ENCODE measurements at regions not wholly inside any gene's neighbourhood (a gene's known extent, or its start where the extent isn't known, plus 50 kb on each side); places are given as distances from the start of the nearest gene placed in this dataset.

DNA sequence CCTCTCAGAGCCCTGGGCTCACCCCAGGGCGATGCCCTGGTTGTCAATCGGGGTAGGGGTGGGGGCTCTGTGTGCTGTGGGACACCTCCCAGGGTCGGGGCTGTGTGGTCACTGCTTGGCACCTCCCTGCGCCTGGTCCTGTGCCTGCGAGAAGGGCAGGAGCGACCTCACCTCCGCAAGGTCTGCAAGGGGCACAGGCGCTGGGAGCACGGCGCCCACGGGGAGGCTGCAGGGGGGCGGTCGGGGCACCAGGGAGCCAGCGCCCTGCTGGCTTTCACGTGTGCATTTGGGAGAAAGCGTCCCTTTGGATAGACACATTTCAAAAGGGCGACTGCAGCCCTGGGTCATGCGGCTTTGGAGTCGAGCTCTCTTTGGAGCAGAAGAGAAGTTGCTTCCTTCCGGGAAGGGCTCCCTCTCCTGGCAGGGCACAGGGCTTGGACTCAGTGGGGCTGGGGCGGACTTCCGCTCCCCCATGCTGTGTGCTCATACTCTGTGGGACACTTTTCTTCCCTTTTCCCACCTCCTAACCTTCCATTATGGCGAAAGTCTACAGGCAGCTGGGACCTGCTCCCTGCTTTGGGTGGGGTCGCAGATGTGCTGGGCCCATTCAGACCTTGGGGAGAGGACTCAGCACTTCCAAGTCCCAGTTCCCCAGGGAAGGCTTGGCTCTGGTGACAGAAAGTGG is 52.9 kb upstream of the SLC28A3 start:
- no peak for DNase-seq

DNA sequence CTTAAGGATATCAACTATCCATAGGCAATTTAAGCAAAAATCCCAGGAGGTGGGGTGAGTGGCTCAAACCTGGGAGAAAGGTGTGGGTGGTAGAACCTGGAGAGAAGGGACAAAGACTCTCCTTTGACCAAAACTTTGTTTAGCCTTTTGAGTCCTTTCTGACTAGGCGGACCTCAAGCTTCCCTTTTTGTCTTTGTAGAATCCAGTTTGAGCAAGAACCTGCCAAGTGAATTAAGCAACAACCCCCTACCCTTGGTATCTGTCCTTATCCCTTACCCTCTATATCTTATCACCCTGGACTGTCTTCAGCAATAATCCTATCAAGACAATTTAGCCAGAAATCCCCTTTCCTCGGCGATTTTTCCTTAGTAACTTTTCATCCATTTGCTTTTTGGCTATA is 53.5 kb upstream of the SLC28A3 start:
- DNase-seq = no peak

DNA sequence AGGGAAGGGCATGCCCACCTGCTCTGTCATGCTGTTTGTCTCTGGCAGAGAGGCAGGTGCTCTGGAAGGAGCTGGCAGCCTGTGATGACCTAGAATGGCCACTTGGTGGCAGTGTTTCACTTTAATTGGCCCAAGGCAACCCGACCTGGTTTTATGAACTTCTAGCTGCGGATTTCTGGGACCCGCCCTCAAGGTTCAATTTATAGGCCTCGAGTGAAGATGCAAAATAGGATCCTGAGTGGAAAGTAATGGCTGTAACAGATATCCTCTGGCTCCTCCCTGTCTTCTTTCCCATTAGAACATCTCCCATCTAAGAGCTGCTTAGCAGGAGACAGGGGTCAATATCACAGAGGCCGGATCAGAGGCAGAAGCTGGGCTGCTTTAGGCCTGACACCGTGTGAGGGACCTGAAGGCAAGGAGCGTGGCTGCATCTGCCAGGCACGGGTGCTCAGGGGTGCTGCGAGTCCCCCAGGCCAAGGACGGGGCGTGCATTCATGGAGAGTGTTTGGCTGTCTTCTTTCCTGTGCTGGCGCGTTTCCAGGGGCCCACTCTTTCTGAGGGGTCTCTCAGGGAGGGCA is 56.7 kb upstream of the SLC28A3 start:
- DNase-seq = peak; percentile 55 to 88 (median 75)

DNA sequence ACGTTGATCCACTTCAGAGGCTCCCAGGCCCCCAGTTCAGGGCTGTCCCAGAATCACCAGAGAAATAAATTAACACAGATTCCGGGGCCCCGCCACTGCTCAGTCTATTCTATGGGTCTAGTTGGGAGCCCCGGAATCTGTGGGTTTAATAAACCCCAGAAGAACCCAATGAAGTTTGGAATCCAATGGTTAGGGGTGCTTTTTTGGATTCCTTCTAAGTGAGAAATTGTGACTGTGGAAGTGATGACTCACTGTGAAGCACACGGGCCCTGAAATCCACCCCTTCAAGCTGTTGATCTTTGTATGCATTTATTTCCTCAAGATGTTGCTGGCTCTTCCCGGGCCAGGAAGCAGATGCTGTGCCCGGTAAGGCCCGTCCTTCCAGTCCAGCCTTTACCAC is 57.3 kb upstream of the SLC28A3 start:
- peak in 2 of 3 donors; percentile 17 to 42 for DNase-seq

DNA sequence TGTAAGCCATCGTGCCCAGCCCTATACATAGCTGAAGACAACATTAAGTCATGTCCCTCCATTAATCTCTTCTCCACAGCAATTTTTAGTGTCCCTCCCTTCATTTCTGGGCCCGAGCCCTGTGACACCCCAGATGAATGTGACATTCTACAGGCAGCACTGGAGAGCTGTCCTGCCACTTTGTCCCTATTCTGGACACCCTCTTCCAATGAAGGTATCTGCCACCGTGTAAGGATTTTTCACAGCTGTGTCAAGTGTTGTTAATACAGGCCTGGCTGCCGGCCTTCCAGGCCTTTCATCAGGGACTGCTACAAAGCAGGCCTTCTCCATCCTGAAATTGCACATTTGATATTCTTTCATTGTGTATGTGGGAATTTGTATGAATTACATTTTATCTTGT is 62.0 kb upstream of the SLC28A3 start:
- no peak for DNase-seq

DNA sequence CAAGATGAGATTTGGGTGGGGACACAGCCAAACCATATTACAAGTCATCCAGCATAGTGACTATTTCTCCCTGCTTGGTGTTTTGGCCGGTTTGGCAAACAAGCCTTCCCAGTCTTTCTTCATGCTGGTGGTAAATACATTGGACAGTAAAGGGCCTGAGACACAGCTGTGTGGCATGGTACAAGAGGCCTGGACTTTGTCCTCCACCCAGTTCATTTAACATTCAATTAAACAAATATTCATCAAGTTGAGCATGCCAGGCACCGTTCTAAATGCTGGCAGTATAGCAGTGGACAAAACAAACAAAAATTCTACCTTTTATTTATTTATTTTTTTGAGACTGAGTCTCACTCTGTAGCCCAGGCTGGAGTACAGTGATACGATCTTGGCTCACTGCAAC is 62.7 kb upstream of the SLC28A3 start:
- DNase-seq = no peak

DNA sequence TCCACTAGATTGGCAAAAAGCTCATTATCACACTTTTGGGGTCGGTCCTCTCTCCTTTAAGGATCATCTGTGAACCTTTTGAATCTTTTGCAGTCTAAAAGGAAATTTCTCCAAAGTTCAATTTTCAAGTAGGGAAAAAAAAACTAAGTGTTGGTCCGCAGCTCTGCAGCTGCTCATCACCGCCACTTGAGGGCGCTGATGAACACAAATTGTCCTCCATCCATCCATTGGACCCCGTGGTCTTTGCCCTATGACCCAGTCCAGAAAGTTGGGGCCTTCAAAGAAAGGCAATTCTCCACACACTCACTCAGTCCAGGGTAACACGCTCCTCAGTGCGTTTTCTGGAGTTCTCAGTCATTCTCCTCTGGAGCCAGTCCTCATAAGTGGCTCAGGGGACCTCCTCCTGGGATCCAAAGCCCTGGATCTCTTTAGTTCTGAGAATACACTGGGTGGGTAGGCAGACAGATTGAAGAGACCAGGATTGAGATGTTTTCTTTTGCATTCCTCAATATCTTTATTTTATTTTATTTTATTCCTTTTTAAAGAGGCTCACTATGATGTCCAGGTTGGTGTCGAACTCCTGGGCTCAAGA is 63.6 kb upstream of the SLC28A3 start:
- DNase-seq = peak in 1 of 3 donors; percentile 5

DNA sequence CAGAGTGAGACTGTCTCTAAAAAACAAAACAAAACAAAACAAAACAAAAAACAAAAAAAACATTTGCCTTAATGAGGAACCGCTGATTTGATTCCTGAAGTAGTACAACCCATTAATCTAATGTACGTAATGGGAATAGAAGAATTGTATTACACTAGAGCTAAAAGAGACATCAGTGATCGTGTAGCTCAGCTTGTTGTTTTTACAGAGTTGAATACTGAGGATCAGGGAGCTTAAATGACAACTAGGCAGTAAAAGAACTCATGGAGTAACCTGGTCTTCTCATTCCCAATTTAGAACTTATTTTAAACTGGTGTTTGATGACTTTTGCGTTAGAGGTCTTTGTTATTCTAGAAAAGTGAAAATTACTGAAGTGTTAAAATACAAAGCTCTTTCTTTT is 65.1 kb upstream of the SLC28A3 start:
- DNase-seq = no peak

DNA sequence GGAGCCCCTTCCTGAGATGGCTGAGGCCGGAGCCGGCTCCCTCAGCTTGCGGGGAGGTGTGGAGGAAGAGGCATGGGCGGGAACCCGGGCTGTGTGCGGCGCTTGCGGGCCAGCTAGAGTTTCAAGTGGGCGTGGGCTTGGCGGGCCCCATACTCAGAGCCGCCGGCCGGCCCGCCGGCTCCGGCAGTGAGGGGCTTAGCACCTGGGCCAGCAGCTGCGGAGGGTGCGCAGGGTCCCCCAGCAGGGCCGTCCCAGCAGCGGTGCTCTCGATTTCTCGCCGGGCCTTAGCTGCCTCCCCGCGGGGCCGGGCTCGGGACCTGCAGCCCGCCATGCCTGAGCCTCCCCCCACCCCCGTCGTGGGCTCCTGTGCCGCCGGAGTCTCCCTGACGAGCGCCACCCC is 67.9 kb upstream of the SLC28A3 start:
- no peak for DNase-seq

DNA sequence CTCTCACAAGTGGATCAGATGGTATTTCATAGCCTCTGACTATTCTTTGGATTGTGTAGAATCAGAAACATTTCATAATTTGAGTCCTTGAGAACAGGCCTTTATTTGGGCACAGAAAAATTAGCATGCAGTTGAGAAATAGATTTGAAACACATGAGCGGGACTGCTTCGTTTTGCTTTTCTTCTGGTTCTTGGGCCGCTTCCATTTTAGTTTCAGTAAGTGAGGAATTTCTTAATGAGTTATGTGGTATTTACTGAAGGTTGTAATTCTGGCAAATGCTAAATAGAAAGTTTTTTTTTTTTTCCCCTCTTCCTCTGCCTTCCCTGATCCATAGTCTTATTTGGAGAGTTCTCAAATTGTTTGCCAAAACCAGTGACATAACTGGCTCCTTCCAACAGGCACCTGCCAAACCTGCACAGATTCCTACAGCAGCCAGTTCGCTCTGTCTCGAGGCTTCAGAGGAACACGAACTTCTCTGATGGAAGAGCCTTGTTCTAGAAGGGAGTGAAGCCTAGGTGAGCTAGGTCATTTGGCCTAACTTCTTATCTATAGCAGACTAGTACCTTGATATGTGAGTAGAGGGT is 71.2 kb upstream of the SLC28A3 start:
- peak in 1 of 3 donors; percentile 8 for DNase-seq

DNA sequence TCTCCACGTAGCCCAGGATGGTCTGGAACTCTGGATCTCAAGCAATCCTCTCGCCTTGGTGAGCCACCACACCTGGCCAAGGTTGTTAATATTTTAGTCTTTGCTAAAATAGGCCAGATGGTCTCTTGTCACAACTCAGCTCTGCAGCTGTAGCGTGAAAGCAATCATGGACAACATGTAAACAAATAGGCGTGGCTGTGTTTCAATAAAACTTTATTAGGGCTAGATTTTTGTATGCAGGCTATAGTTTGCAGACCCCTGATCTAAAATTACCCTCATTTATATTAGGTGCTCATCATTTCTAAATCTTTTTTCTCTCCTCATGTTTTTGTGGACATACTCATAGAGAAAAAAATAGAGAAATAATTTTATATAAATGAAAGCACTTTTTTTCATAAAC is 72.1 kb upstream of the SLC28A3 start:
- no peak for DNase-seq

DNA sequence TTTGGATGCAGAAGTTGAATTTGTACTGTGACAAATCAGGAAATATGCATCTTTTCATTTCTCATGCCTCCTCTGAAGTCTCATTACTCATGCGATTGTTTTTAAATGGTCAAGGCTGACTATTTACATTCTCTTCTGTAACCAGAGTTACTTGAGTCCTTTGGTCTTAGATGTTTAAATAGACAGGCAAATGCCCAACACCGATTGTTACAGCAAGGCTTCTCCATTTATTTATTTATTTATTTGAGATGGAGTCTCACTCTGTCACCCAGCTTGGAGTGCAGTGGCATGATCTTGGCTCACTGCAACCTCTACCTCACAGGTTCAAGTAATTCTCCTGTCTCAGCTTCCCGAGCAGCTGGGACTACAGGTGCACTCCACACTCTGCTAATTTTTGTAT is 72.7 kb upstream of the SLC28A3 start:
- DNase-seq = no peak

DNA sequence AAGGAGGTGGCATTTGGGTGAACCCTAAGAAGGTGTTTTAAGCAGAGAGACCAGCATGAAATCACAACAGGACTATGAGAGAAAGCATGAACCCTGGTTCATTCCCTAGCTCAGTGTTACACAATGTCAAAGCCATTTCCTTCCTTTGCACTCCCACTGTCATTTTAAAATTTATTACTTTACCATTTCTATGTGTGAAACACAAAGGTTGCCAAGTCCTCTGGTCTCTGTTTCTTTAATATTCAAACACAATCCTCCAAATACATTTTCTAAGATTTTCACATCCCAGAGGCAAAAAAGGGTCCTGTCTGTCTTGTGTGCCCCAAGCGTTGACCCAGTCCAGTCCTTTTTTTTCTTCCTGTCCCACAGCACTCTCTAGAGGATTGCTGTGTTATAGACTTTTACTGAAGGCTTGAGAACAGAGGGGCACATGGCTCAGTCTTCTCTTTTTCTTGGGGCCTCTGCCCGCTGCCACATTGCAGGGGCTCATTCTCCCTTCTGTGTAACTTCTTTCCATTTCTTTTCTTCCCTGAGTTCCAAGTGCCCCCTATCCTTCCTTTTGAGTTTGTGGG is 78.6 kb upstream of the SLC28A3 start:
- DNase-seq = peak in 1 of 3 donors; percentile 22

DNA sequence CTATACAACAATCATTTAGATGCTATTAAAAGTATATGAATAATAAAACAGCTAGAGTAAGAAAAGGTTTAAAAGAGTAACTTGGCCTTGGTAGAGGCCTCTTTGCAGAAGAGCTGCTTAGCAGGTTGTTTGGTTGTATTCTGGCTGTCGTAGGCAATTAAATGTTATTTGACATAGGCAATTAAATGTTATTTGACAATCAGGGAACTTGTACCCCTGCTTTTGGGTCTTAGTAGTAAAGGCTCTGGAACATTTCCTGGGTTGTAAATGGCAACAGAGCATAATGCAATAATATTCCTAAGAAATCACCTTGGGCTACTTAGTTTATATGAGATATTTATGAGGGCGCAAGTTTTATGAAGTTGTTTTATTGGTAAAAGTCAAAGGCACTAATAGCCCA is 84.4 kb upstream of the SLC28A3 start:
- DNase-seq = no peak

DNA sequence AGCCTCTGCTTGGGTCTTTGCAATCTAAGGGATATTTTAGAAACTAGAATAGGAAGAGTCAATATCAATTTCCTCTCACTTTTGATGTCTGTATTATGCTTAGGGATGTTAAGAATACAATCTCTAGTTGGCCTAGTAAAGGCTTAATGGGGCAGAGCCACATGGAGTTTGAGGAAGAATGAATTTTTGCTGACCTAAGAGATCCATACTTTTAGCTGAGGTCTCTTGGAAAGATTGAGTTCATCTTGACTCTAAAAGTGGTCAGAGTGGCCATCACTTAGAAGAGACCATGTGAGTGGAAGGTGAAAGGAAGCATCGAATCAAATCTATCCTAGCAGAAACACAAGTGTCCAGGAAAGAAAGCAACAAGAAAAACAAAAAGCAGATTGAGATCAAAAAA is 92.2 kb upstream of the SLC28A3 start:
- DNase-seq = no peak

DNA sequence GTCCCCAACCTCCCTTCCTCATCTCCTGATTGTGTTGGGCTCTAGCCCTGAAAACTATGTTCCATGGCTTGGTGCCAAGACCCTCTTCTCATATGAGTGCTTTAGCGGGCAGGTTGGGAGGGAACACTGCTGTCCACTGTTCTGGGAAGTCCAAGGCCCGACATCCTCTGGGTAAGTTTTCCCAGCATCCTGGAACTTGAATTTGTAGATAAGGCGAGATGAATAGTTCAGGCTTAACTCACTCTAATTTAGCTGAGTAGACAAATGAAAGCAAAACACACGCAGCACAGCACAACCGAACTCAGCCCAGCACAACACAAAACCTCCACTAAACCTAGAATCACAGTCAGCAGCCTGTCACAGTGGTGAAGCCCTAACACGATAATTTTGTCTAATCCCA is 95.3 kb upstream of the SLC28A3 start:
- DNase-seq = no peak

DNA sequence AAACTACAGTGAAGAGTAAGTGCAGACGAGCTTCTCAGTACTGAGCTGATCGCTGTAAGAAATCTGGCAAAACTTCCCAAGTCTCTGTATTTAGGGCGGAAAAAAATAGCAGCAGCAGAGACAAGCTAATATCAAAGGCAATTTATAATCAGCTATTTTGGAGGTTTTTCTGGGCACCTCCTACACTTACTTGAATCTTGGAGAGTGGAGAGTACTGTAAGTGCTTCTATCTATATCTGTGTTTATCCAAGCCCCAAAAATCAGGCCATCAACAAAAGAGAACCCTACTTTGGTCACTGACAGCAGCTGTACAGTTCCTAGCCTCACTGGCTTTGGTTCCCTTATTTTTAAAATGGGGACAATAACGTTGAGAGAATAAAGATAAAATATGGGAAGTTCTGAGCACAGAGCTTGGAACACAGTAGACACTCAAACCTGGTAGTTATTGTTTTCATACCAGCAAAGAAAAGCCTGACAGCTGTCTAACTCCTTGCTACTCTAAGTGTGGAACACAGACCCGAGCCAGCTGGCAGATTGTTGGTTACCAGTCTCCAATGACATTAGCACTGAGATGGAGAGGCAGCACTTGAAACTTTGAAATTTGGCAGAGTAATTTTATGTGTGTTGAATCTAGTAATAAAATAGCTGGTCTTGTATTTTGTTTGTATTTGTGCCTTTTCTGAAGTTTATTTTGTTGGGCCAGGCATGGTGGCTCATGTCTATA is 96.0 kb upstream of the SLC28A3 start:
- peak in 1 of 3 donors; percentile 50 for DNase-seq

DNA sequence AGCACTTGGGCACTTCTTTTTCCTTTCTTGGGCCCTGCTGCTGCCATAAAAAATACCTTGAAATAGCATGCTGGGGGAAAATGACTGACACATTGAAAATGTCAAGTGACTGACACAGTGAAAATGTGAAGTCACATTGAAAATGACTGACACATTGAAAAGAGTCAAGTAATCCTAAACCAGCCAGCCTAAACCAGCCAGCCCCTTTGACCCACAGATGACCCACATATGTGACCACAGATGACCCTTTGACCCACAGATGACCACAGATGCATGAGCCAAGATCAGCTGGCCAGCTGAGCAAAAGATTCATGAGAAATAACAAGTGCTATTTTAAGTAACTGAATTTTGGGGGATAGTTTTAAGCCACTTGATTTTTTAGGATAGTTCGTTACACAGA is 97.8 kb upstream of the SLC28A3 start:
- no peak for DNase-seq

DNA sequence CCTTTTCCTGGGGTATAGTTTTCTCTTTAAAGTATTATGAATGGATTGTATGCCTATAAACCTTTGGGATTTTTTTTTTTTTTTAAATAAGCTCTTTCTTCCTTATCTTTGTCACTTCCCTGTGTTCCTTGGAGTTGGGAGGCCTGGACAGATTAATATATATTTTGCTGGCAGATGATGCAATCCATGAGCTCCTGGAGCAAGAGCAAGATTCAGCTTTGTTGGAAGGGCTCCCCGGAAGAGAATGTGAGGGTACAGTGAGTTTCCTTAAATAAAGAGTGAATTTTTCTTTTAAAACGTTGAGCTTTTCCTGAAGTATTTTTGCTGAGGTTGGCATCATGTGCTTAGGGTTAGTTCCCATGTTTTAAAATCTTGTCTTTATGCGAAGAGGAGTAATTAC is 98.7 kb upstream of the SLC28A3 start:
- DNase-seq = peak in 1 of 3 donors; percentile 18

DNA sequence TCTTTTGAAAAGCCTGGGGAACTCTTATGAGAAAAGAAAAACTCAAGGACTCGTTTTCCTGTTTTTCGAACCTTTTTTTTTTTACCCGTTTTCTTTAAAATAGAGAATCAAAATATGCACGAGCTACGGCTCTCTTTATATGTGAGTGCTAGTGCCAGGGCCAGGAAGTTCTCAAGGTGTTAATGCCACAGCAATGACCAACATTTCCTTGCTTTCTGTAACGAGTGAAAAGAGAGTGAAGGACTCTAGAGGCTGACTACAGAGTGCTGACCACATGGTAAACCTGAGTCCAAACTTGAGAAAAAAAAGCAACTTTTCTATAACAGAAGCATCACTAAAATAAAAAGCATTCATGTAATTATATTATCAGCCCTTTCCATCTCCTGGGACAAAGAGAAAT is 102.2 kb upstream of the SLC28A3 start:
- DNase-seq = no peak

DNA sequence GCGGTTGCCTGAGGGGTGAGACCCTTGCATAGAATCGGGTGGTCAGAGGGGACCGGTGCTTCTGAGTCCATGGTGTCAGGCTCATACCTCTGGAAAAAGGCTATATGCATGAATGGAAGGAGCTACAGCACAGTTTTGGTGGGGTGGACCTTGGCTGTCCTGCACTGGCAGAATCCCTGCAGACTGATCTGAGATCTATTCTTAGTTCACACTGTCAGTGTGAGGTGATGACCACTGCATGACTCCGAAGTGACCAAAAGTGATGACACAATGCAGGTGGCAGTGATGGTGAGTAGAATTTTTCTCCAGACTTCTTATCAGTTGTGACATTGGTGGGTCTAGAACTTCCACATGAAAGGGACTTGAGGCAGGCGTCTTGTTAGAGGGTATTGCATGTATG is 105.2 kb upstream of the SLC28A3 start:
- no peak for DNase-seq

DNA sequence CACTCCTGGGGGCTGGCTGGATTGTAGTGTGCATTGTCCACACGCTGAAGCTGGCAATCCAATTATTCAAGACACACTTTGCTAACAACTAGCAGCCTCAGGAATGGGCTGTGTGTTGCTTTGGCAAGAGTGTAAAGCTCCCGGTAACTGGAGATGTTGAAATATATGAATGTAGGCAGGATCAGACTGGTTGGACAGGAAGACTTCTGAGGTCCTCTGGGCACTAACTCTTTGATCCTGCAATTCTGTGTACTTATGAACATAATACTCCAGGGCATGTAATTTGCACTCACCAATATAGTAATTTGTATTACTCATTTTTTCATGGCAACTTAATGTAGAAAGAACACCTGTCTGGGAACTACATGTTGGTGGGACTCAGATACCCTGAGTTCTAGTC is 106.7 kb upstream of the SLC28A3 start:
- no peak for DNase-seq
